ENCODE measurements at regions not wholly inside any gene's neighbourhood (a gene's known extent, or its start where the extent isn't known, plus 50 kb on each side); places are given as distances from the start of the nearest gene placed in this dataset.

- TF ChIP-seq BACH2 (CRISPR knock-in tag; IDR thresholded peaks at IDR 0.05; ENCODE audit: borderline replicate concordance) (no peak), GLIS3 (CRISPR knock-in tag; IDR thresholded peaks at IDR 0.05) (no peak), ESRRG (CRISPR knock-in tag; IDR thresholded peaks at IDR 0.05) (no peak), ZFP30 (CRISPR knock-in tag; IDR thresholded peaks at IDR 0.05) (no peak), ISL1 (CRISPR knock-in tag; IDR thresholded peaks at IDR 0.05) (no peak)
These were observed 123.3 kb upstream of the PLXNC1 start for GRCh38 chr12:94025068-94025467.
